Upper lobe of left lung (tissue), 4 donors: ENCODE measurements at regions not wholly inside any gene's neighbourhood (a gene's known extent, or its start where the extent isn't known, plus 50 kb on each side); places are given as distances from the start of the nearest gene placed in this dataset.

Source experiments
- CTCF ChIP-seq, 6 experiments: fragments of 450-650 bp in 4 of 6; fragments of 200-600 bp in 2 of 6; sonication (generic) in 2 of 6; IDR thresholded peaks; one replicate each; pipeline ENCODE4 v1.5.1; 2016 to 2019; ENCODE audit warnings: antibody characterized with exemption in 6 of 6
- POLR2A ChIP-seq, 4 donors: fragments of 450-650 bp; IDR thresholded peaks; one replicate each; pipeline ENCODE4 v1.5.1; 2016 to 2017; ENCODE audit warnings: antibody characterized with exemption in 4 of 4, mild to moderate bottlenecking in 2 of 4

DNA sequence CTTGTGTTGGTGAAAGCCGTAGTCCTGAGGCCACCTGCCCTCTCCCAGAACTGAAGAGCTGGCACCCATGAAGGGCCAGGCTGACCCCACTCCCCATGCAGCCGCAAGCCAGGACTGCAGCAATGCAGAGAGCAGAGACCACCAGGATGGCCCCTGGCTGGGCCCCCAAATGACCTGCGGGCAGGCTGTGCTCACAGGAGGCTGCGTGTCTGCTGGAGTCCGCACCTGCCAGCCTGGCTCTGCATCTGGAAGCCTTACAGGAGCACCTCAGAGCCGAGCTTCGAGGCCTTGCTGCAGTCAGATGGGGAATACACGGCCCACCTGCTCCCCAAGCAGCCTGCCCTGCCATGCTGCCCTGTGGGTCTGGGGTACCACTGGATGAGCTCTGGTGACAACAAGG, 1336.8 kb downstream of the TBC1D22A start:
- no peak for TF ChIP-seq POLR2A (IDR thresholded peaks at IDR 0.05)
- no peak for TF ChIP-seq CTCF (IDR thresholded peaks at IDR 0.05)
